Fibroblast of the aortic adventitia (primary cell): ENCODE measurements at regions not wholly inside any gene's neighbourhood (a gene's known extent, or its start where the extent isn't known, plus 50 kb on each side); places are given as distances from the start of the nearest gene placed in this dataset.

ENCODE experiments used
- DNase-seq: peaks from one replicate; pipeline ENCODE4 v3.0.0-alpha.2; 2010; ENCODE audit warnings: low read depth
- H3K4me3 ChIP-seq: 2 replicates; pipeline ENCODE4 v1.5.1; 2011; ENCODE audit warnings: low read depth, mild to moderate bottlenecking, control low read depth, low read length, moderate library complexity
- CTCF ChIP-seq: IDR thresholded peaks from 2 replicates; pipeline ENCODE4 v1.5.1; 2011; ENCODE audit warnings: mild to moderate bottlenecking, low read length, control low read depth, inconsistent platforms; ENCODE audit not compliant: insufficient read depth

GRCh38 chr2:176413786-176414185 lies 144.5 kb downstream of the MTX2 start:
- H3K4me3 ChIP-seq = no peak overlapping the region
- no peak for TF ChIP-seq CTCF
- no peak for DNase-seq

GRCh38 chr2:176414641-176415040 lies 145.4 kb downstream of the MTX2 start:
- no peak for TF ChIP-seq CTCF
- no peak overlapping the region for H3K4me3 ChIP-seq
- DNase-seq = peak; percentile 6

- DNase-seq = no peak
- no peak overlapping the region for H3K4me3 ChIP-seq
- TF ChIP-seq CTCF = no peak
Observed at GRCh38 chr2:176415174-176415895, 146.1 kb downstream of the MTX2 start.

GRCh38 chr2:176415937-176416499 lies 146.8 kb downstream of the MTX2 start:
- no peak for TF ChIP-seq CTCF
- DNase-seq = no peak
- no peak overlapping the region for H3K4me3 ChIP-seq

- H3K4me3 ChIP-seq = no peak overlapping the region
- no peak for TF ChIP-seq CTCF
- no peak for DNase-seq
Observed at GRCh38 chr2:176418768-176419167, 149.5 kb downstream of the MTX2 start.

GRCh38 chr2:176419591-176420071 lies 150.4 kb downstream of the MTX2 start:
- no peak for TF ChIP-seq CTCF
- peak; percentile 61 for DNase-seq
- H3K4me3 ChIP-seq = no peak overlapping the region
